ENCODE measurements at regions not wholly inside any gene's neighbourhood (a gene's known extent, or its start where the extent isn't known, plus 50 kb on each side); places are given as distances from the start of the nearest gene placed in this dataset.

DNA sequence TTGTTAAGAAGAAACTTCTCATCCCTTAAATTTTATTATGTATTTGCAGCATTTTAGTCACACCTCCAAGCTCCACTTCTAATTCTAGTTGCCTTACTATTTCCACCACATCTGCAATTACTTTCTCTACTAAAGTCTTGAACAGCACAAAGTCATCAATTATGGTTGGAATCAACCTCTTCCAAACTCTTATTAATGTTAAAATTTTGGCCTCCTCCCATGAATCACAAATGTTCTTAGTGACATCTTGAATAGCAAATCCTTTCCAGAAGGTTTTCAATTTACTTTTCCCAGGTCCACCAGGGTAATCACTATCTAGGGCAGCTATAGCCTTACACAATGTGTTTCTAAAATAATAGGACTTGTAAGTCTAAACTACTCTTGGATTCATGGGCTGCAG, 126.3 kb upstream of the POM121L12 start:
- no peak for FAIRE-seq
- TF ChIP-seq, protein P1, sequence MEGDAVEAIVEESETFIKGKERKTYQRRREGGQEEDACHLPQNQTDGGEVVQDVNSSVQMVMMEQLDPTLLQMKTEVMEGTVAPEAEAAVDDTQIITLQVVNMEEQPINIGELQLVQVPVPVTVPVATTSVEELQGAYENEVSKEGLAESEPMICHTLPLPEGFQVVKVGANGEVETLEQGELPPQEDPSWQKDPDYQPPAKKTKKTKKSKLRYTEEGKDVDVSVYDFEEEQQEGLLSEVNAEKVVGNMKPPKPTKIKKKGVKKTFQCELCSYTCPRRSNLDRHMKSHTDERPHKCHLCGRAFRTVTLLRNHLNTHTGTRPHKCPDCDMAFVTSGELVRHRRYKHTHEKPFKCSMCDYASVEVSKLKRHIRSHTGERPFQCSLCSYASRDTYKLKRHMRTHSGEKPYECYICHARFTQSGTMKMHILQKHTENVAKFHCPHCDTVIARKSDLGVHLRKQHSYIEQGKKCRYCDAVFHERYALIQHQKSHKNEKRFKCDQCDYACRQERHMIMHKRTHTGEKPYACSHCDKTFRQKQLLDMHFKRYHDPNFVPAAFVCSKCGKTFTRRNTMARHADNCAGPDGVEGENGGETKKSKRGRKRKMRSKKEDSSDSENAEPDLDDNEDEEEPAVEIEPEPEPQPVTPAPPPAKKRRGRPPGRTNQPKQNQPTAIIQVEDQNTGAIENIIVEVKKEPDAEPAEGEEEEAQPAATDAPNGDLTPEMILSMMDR (IDR thresholded peaks at IDR 0.05; ENCODE audit: insufficient read depth, missing control alignments) = no peak

DNA sequence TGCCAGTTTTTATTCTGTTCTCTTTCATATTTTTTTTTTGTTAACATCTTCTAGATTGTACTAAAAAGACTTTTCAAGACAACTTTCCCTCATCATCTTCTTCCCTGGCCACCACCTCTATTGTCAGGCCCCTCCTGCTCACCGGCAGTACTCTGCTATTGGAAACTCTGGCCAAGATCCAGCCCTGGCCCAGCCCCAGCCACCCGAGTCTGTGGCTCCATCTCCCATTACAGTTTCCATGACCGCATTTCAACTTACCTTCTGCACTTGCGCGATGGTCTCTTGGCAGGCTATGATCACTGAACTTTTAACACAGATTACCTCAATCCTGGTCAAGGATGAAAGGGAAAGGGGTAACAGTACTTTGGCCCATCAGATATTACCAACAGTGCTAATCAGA, 137.7 kb upstream of the POM121L12 start:
- DNase-seq (ENCODE audit: insufficient read length, low spot score) (no peak), FAIRE-seq (no peak)
- TF ChIP-seq, protein P1 (IDR thresholded peaks at IDR 0.05; ENCODE audit: insufficient read depth, missing control alignments) = no peak

More for the DNA sequence above, 126.3 kb upstream of the POM121L12 start:
- no peak for DNase-seq (ENCODE audit: insufficient read length, low spot score)

DNA sequence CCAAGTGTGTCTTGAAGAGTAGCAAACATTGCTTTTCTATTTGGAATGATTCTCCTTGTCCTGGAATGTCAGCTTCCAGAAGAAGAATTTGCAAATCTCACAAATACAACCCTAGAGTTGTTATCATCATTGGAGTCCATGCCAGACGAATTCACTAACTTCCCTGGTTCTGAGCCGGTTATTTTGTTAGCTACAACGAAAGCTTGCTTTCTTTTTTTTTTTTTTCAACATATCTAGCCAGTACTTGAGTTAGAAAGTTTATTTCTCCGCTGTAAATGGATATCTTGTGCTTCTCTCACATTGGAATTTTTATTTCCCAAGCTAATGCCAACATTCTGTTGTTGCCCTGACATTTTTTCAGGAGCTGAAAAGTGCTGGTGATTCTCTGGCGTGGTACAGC, 138.1 kb upstream of the POM121L12 start:
- no peak for DNase-seq (ENCODE audit: insufficient read length, low spot score)
- TF ChIP-seq, protein P1 (IDR thresholded peaks at IDR 0.05; ENCODE audit: insufficient read depth, missing control alignments) = no peak
- FAIRE-seq = no peak

DNA sequence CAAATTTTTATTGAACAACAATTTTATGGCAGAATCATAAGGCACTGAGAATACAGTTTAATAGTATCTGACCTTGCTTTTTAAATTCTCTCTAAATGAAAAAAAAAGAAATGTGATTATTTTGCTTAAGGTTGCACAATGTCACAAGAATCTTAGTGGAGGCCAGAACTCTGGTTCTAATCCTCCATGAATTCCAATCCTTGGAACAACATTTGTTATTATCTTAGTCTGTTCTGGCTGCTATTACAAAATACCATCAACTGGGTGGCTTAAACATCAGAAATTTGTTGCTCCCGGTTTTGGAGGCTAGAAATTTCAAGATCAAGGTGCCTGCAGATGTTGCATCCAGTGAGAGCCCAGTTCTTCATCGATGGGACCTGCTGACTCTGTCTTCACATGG, 158.2 kb upstream of the POM121L12 start:
- FAIRE-seq = no peak
- TF ChIP-seq, protein P1 (IDR thresholded peaks at IDR 0.05; ENCODE audit: insufficient read depth, missing control alignments) = no peak
- no peak for DNase-seq (ENCODE audit: insufficient read length, low spot score)

DNA sequence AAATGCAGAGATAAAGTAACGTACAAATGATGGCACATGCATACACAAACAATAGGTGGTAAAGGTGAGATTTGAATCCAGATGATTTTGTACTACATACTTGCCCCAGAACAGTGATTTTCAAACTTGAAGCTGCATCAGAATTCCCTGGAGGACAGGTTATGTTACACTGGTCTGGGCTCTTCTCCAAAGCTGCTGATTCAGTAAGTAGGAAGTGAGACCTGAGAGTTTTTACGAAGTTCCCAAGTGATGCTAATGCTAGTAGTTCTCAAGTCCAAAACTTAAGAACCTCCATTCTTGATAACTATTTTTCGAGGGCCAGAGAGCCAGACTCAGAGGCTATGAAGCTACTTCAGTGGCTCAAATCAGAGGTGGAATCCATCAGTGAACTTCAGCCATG, 159.0 kb upstream of the POM121L12 start:
- no peak for FAIRE-seq

DNA sequence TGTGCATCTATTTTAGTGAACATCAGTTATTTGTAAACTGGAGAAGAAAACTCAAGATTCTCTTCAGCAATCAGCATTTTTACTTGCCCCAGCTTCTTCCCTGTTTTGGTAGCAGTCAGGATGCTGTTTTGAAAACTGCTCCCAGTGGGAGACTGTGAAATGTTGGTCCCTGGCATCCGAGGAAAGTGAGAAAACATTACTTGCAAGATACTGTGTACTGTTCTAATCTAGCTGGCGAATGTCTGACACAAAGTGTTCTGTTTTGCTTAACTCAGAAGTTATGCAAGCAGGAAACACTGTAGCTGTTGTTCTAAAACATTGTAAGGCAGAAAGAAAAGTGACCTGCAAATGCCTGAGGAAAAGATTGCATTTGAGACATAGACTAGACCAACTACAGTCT, 171.8 kb upstream of the POM121L12 start:
- DNase-seq (ENCODE audit: insufficient read length, low spot score) (no peak), FAIRE-seq (no peak)

More for the DNA sequence above, 159.0 kb upstream of the POM121L12 start:
- TF ChIP-seq, protein P1 (IDR thresholded peaks at IDR 0.05; ENCODE audit: insufficient read depth, missing control alignments) = no peak
- no peak for DNase-seq (ENCODE audit: insufficient read length, low spot score)

DNA sequence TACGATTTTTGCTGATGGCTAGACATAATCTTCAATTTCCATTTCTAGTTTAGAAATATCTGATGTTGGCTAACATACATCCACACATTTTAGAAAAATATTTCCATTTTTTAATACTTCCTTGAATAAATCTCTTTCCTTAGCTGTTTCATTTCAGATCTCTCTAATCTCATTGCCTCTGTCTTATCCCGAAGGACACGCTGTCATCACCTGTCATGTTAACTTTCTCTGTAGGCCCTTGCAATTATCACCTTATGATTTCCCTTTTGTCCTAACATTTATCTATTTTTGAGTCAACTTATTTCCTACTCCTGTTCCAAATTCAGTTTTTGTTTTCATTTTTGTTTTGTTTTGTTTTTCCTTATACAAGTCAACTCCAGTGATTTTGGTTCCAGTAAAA, 173.1 kb upstream of the POM121L12 start:
- FAIRE-seq = no peak
- TF ChIP-seq, protein P1 (IDR thresholded peaks at IDR 0.05; ENCODE audit: insufficient read depth, missing control alignments) = no peak
- DNase-seq (ENCODE audit: insufficient read length, low spot score) = no peak

More for the DNA sequence above, 171.8 kb upstream of the POM121L12 start:
- TF ChIP-seq, protein P1 (IDR thresholded peaks at IDR 0.05; ENCODE audit: insufficient read depth, missing control alignments) = no peak

All from D721Med (cell line).